ENCODE measurements at regions not wholly inside any gene's neighbourhood (a gene's known extent, or its start where the extent isn't known, plus 50 kb on each side); places are given as distances from the start of the nearest gene placed in this dataset.

DNA sequence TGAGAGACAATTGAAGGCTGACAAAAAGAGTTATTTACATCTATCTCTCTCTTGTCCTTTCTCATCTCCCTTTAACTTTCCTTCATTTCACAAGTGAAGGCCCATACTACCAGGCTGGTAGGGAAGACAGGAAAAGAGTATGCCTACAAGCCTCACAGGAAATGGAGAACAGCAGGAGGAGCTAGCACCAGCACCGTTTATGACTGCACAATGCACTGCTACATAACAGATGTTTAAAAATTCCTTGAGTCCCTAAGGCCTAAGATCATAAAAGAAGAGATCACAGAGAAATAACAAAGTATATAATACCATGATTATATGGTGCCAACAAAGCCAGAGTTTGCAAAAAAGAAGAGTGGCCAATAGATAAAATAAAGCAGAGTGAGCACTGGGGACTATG is 194.8 kb downstream of the UNC5CL start:
- peaks cover 5% of the 10 kb centered on the region for H3K27me3 ChIP-seq (ENCODE audit: control insufficient read depth, insufficient read depth, low read length, poor library complexity, severe bottlenecking)
- H3K9me3 Mint-ChIP-seq = no peaks in the 10 kb centered on the region
- DNase-seq = no peak
- H3K9me3 ChIP-seq (ENCODE audit: control insufficient read depth, low read length) = no peaks in the 10 kb centered on the region
- 81% methylated on average over 1 of the region's 1 CpG; no CpG with 5 or more reads in 1 of the 2 experiments for WGBS, 2 experiments (ENCODE audit: insufficient coverage in 1 of 2, insufficient read length in 1 of 2)
- no peaks in the 10 kb centered on the region for H3K27me3 Mint-ChIP-seq (ENCODE audit: insufficient read depth)
- no peak overlapping the region for H3K27ac Mint-ChIP-seq
- H3K36me3 ChIP-seq (ENCODE audit: control insufficient read depth, insufficient read depth, low read length) = no peaks in the 10 kb centered on the region
- H3K4me1 ChIP-seq (ENCODE audit: control insufficient read depth, insufficient read depth, low read length) = no peaks in the 10 kb centered on the region
- TF ChIP-seq, protein P1, sequence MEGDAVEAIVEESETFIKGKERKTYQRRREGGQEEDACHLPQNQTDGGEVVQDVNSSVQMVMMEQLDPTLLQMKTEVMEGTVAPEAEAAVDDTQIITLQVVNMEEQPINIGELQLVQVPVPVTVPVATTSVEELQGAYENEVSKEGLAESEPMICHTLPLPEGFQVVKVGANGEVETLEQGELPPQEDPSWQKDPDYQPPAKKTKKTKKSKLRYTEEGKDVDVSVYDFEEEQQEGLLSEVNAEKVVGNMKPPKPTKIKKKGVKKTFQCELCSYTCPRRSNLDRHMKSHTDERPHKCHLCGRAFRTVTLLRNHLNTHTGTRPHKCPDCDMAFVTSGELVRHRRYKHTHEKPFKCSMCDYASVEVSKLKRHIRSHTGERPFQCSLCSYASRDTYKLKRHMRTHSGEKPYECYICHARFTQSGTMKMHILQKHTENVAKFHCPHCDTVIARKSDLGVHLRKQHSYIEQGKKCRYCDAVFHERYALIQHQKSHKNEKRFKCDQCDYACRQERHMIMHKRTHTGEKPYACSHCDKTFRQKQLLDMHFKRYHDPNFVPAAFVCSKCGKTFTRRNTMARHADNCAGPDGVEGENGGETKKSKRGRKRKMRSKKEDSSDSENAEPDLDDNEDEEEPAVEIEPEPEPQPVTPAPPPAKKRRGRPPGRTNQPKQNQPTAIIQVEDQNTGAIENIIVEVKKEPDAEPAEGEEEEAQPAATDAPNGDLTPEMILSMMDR (conservative IDR thresholded peaks at IDR 0.05) = no peak
- no peaks in the 10 kb centered on the region for H3K4me1 Mint-ChIP-seq
- H3K9ac ChIP-seq (ENCODE audit: extremely low read depth, low read length, poor library complexity, severe bottlenecking) = no peak overlapping the region
- no peak overlapping the region for H3K4me3 ChIP-seq (ENCODE audit: low read length)
- H3K36me3 Mint-ChIP-seq (ENCODE audit: low read depth) = no peaks in the 10 kb centered on the region
- H3K4me3 Mint-ChIP-seq = no peak overlapping the region
- no peak overlapping the region for H3K27ac ChIP-seq (ENCODE audit: low read depth, low read length)

DNA sequence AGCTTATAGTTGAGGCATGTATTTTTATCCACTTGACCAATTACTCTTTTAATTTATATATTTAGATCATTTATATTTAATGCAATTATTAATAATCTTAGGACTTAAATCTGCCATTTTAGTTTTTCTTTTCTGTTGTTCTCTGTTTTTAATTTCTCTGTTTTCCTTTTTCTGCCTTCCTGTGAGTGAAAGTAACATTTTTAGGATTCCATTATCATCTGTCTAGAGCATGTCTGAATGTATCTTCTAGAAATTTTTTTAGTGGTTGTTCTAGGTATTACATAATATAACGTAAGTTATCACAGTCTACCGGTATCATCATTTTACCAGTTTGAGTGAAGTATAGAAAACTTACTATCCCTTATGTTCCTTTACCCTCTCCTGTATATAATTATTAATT is 197.3 kb downstream of the UNC5CL start:
- no peak overlapping the region for H3K9ac ChIP-seq (ENCODE audit: extremely low read depth, low read length, poor library complexity, severe bottlenecking)
- no peaks in the 10 kb centered on the region for H3K36me3 Mint-ChIP-seq (ENCODE audit: low read depth)
- TF ChIP-seq, protein P1 (conservative IDR thresholded peaks at IDR 0.05) = peak; percentile 45
- no CpG with 5 or more reads among the region's 2 CpGs for WGBS, 2 experiments (ENCODE audit: insufficient coverage in 1 of 2, insufficient read length in 1 of 2)
- no peak overlapping the region for H3K27ac ChIP-seq (ENCODE audit: low read depth, low read length)
- DNase-seq = no peak
- no peaks in the 10 kb centered on the region for H3K9me3 ChIP-seq (ENCODE audit: control insufficient read depth, low read length)
- H3K4me3 Mint-ChIP-seq = no peak overlapping the region
- H3K27me3 Mint-ChIP-seq (ENCODE audit: insufficient read depth) = peaks cover 2% of the 10 kb centered on the region
- H3K4me1 Mint-ChIP-seq = no peaks in the 10 kb centered on the region
- H3K36me3 ChIP-seq (ENCODE audit: control insufficient read depth, insufficient read depth, low read length) = no peaks in the 10 kb centered on the region
- H3K27ac Mint-ChIP-seq = no peak overlapping the region
- H3K4me1 ChIP-seq (ENCODE audit: control insufficient read depth, insufficient read depth, low read length) = no peaks in the 10 kb centered on the region
- peaks cover 12% of the 10 kb centered on the region for H3K27me3 ChIP-seq (ENCODE audit: control insufficient read depth, insufficient read depth, low read length, poor library complexity, severe bottlenecking)
- H3K4me3 ChIP-seq (ENCODE audit: low read length) = no peak overlapping the region
- H3K9me3 Mint-ChIP-seq = no peaks in the 10 kb centered on the region

DNA sequence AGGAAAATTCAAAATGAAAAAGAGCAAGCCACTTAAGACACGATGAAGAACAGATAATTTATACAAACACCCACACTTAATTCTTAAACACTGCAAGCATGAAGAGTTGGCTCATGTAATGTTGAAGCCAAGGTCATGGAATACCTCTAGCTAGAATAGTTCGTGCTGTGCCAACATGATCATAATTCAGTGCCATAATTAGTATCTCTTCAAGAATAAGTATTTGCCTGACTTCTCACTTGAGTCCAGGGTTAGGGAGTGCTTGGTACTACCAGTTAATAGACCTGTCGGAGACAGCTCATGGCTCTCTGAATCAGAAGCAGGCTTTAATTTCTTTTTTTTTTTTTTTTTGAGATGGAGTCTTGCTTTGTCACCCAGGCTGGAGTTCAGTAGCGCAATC is 206.3 kb downstream of the UNC5CL start:
- TF ChIP-seq, protein P1 (conservative IDR thresholded peaks at IDR 0.05) = no peak
- H3K9ac ChIP-seq (ENCODE audit: extremely low read depth, low read length, poor library complexity, severe bottlenecking) = no peak overlapping the region
- no peaks in the 10 kb centered on the region for H3K9me3 ChIP-seq (ENCODE audit: control insufficient read depth, low read length)
- H3K4me1 ChIP-seq (ENCODE audit: control insufficient read depth, insufficient read depth, low read length) = no peaks in the 10 kb centered on the region
- no peak overlapping the region for H3K27ac ChIP-seq (ENCODE audit: low read depth, low read length)
- Mint-ChIP-seq H3K4me3 (no peak overlapping the region), H3K27ac (no peak overlapping the region), H3K27me3 (ENCODE audit: insufficient read depth) (peaks cover 14% of the 10 kb centered on the region), H3K36me3 (ENCODE audit: low read depth) (no peaks in the 10 kb centered on the region), H3K4me1 (peaks cover 15% of the 10 kb centered on the region), H3K9me3 (no peaks in the 10 kb centered on the region)
- no peak for DNase-seq
- H3K36me3 ChIP-seq (ENCODE audit: control insufficient read depth, insufficient read depth, low read length) = no peaks in the 10 kb centered on the region
- H3K27me3 ChIP-seq (ENCODE audit: control insufficient read depth, insufficient read depth, low read length, poor library complexity, severe bottlenecking) = peaks cover 27% of the 10 kb centered on the region
- 92 to 94% methylated on average over 3 to 4 of the region's 4 CpGs for WGBS, 2 experiments (ENCODE audit: insufficient coverage in 1 of 2, insufficient read length in 1 of 2)
- no peak overlapping the region for H3K4me3 ChIP-seq (ENCODE audit: low read length)
